HG03520 (cell line): ENCODE measurements at regions not wholly inside any gene's neighbourhood (a gene's known extent, or its start where the extent isn't known, plus 50 kb on each side); places are given as distances from the start of the nearest gene placed in this dataset.
"Not testable (repeated sequence)": the region's sequence is repeated elsewhere in the genome, so short reads cannot be mapped to it uniquely, and the experiment has no call there.

Source experiments
- ATAC-seq: cut with Tn5 transposase; IDR thresholded peaks from one replicate; pipeline ENCODE4 v1.9.1; 2021; ENCODE audit warnings: mild to moderate bottlenecking, moderate library complexity; ENCODE audit not compliant: unreplicated experiment

- ATAC-seq, result no peak
Measured at GRCh38 chr10:23493711-23494110, 54.8 kb downstream of the OTUD1 start.

GRCh38 chr10:23496727-23497126 is 57.9 kb downstream of the OTUD1 start:
- ATAC-seq, result no peak

GRCh38 chr10:23499372-23500132 is 60.7 kb downstream of the OTUD1 start:
- no peak for ATAC-seq

- no peak for ATAC-seq
Measured at GRCh38 chr10:23505797-23506465, 67.1 kb downstream of the OTUD1 start.

GRCh38 chr10:23512355-23513058 is 73.6 kb downstream of the OTUD1 start:
- no peak for ATAC-seq

- ATAC-seq, result not testable (repeated sequence)
Measured at GRCh38 chr10:23513621-23514020, 74.7 kb downstream of the OTUD1 start.

GRCh38 chr10:23514321-23514720 is 75.4 kb downstream of the OTUD1 start:
- no peak for ATAC-seq

GRCh38 chr10:23516530-23516929 is 77.7 kb downstream of the OTUD1 start:
- ATAC-seq, result no peak

- ATAC-seq, result no peak
Measured at GRCh38 chr10:23517155-23517554, 78.3 kb downstream of the OTUD1 start.

- no peak for ATAC-seq
Measured at GRCh38 chr10:23521735-23522134, 82.9 kb downstream of the OTUD1 start.

- no peak for ATAC-seq
Measured at GRCh38 chr10:23522345-23522744, 83.5 kb downstream of the OTUD1 start.

GRCh38 chr10:23523251-23523650 is 84.4 kb downstream of the OTUD1 start:
- no peak for ATAC-seq

- ATAC-seq, result no peak
Measured at GRCh38 chr10:23525406-23525805, 86.5 kb downstream of the OTUD1 start.

- no peak for ATAC-seq
Measured at GRCh38 chr10:23528419-23528818, 89.5 kb downstream of the OTUD1 start.

GRCh38 chr10:23529625-23530024 is 90.8 kb downstream of the OTUD1 start:
- ATAC-seq, result no peak

- no peak for ATAC-seq
Measured at GRCh38 chr10:23530079-23530478, 91.2 kb downstream of the OTUD1 start.

- no peak for ATAC-seq
Measured at GRCh38 chr10:23533212-23533611, 94.3 kb downstream of the OTUD1 start.

GRCh38 chr10:23534326-23534725 is 95.5 kb downstream of the OTUD1 start:
- ATAC-seq, result no peak

- ATAC-seq, result no peak
Measured at GRCh38 chr10:23534761-23535160, 95.9 kb downstream of the OTUD1 start.

GRCh38 chr10:23535381-23535780 is 96.5 kb downstream of the OTUD1 start:
- ATAC-seq, result no peak

GRCh38 chr10:23538968-23539367 is 100.1 kb downstream of the OTUD1 start:
- ATAC-seq, result no peak
